ENCODE measurements at regions not wholly inside any gene's neighbourhood (a gene's known extent, or its start where the extent isn't known, plus 50 kb on each side); places are given as distances from the start of the nearest gene placed in this dataset.

GRCh38 chr1:36743286-36744005, 260.7 kb upstream of the CSF3R start:
- no peak for DNase-seq

DNA sequence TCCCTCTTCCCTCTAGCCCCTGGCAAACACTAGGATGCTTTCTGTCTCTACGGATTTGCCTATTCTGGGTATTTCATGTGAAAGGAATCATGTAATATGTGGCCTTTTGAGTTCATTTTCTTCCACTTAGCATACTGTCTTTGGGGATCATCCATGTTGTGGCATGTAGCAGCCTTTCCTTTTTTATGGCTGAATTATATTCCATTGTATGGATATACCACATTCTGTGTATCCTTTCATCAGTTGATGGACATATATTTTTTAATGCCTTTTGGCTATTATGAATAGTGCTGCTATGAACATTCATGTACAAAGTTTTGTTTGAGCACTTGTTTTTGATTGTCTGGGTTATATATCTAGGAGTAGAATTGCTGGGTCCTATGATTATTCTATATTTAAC, 258.4 kb upstream of the CSF3R start:
- no peak for DNase-seq

GRCh38 chr1:36740446-36740845, 257.7 kb upstream of the CSF3R start:
- no peak for DNase-seq

GRCh38 chr1:36739703-36740289, 257.1 kb upstream of the CSF3R start:
- no peak for DNase-seq

DNA sequence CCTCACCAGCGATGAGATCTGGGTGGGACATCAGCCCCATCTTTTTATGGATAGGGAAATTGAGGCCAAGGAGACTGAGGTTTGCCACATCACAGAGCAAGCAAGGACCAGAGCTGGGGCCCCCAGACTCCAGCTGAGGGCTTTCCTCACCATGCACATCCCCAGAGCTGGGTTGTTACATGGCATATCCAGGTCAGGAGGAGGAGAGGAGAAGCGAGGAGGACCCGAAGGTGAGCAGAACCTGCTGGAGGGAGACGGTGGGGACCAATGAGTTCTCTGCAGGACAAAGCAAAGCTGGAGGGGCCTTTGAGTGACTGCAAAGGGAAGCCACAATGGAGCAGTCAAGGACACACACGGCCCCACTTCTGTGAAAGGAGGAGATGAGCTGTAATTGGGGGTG, 255.5 kb upstream of the CSF3R start:
- DNase-seq: no peak

DNA sequence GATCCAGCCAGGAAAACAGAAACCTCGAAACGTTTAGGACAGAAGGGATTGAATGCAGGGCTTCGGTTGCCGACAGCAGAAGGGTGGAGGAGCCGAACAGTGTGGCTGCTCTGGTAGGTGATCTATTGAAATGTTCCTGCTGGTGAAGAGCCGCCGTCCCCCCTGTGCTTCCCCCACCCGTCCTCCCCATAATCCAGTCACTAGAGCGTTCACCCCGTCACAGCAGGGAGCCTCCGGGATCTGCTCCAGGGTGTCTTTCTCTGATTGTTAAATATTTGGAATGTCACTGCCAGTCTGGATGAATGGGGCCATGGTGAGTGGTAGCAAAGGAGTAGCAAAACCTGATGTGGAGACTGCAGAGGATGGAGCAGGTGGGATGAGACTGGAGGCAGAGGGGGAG, 255.1 kb upstream of the CSF3R start:
- DNase-seq: no peak

DNA sequence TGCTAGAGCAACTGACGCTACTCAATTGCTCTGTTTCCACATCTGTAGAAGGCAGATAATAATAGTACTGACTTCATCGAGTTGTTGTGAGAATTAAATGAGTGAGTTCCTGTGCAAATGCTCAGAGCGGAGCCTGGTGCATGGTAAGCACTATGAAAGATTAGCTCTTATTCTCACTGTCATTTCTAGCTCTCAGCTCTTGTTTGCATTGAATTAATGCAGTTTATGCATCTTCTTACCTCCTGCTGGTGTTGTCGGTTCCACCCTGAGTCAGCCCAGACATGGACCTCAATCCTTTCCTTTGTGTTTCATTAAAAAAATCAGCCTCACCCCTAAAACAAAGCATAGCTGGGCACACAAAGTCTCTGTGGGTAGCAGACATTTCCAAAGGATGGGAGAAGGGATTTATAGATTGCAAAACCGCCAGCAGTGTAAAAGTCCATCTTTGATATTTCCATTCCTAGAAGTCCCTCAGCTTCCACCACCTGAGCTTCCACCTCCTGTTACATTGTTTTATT, 254.4 kb upstream of the CSF3R start:
- DNase-seq: no peak

DNA sequence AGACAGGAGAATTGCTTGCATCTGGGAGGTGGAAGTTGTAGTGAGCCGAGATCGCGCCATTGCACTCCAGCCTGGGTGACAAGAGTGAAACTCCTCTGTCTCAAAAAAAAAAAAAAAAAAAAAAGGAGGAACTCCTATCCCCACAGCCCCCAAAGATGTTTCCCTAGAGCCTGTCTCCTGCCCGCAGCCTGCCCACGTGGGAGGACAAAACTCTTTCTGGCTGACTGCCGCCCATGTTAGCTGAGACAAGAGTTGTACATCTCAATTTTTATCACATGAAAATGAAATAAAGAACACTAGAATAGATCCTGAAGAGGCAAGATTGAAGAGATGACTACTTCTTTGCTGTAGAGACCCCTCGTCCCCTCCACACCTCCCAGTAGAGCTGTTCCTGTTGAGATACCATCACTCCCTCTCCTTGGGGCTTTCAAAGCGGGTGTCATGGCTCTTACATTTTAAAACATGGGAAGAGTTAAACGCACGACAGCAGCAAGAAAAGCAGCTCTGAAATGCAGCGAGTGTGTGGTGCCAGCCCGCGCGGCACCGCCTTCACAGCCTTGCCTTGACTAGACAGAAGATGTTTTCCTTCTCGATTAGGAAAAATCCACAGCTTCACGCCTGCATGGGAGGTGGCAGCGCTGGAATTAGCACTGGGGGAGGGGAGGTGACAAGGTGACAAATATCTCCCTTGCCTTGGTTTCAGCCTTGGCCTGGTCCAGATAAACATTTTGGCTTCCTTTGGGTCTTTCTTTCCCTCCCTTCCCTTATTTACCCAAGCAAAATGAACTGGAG, 253.4 kb upstream of the CSF3R start:
- DNase-seq: no peak

DNA sequence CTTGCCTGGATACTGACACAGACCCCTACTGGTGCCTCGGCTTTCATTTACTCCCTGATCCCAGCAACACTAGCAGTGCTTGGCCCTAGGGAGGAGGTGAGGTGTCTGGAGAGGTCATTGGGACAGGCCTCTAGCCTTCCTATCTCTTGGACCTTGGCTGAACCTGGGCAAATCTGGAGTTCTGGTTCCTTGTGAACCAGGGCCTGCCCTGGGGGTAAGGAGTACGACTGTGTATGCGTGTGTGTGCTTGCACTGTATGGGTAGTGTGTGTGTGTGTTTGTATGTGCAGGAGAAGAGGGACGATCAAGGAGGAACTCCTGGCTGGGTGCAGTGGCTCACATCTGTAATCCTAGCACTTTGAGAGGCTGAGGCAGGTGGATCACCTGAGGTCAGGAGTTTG, 252.7 kb upstream of the CSF3R start:
- no peak for DNase-seq

DNA sequence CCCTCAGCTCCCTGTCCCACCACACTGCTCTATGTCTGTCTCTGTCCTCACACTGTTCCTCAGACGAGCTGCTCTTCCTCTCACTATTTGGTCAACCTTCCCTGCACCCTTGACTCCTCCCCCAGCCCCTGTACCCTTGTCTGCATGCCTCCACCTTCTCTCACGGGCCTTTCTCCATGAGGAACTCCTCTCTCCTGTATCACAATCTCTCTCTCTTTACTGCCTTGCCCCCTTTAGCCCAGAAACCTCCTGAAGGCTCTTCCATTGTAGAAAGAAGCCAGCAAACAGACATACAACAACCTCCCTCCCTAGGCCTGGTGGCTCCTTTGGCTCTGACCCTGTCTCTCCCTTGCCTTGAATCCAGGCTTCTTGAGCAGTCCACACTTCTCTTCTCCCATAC, 251.6 kb upstream of the CSF3R start:
- DNase-seq: no peak

DNA sequence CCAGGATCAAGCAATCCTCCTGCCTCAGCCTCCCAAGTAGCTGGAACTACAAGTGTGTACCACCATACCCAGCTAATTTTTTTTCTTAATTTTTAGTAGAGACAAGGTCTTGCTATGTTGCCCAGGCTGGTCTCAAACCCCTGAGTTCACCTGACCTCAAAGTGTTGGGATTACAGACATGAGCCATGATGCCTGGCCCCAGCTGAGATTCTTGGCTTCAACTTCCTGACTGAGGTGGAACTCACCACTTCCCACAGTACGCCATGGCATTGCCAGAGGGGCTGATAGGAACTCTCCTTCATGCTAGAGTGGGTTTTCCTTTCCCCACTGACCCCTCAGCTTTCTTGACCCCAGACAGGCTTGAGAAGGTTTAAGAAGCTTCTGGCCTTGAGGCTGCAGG, 251.0 kb upstream of the CSF3R start:
- no peak for DNase-seq

GRCh38 chr1:36732015-36732356, 249.3 kb upstream of the CSF3R start:
- DNase-seq: no peak

DNA sequence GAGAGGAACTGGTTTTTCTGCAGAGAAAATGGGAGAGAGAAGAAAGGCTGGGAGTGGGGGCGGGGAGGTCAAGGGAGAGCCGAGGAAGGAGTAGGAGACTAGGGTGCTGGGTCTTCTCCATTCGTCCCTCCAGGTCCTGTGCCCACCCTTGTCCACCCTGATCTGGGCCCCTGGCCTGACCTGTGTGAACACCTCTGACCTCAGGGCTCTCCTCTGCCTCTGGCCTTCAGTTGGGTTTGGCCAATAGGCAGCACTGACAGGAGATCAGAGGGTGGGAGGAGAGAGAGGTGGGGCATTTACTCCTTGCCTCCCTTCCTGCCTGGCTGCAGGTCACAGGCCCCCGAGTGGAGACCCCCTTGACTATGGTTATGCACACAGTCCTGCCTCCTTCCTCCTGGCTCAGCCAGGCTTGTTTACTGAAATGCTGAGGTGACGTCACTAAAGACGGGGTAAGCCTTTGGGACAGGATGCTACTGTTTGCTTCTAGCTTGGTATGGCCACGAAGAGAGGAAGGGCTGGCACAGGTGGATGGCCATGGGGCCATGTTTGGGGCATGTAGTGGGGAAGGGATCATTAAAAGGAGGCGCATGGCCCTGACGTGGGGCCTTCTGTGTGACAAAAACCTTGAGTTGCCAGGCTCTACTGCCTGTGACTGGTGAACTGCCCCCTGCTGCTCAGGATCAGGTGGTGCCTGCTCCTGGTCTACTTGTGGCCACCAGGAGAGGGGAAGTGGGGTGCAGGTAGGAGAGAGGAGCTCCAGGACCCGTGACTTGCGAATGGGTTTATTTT, 248.7 kb upstream of the CSF3R start:
- no peak for DNase-seq

DNA sequence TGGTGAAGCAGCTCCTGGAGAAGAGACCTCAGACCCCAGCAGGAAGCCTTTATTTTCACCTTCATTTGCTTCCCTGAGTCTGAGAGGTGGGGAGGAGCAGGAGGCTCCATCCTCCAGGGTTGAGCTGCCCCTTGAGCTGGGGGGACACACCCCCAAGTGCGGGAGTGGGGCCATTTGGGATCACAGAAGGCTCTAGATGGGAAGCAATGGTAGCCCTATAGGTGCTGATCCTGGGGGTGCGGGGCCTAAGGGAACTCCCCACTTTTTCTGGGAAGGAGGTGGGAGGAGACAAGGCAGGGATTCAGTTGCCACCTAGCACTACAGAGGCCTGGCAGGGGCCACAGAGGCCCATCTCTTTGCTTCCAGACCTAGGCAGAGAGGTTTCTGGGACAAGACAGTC, 247.9 kb upstream of the CSF3R start:
- no peak for DNase-seq

DNA sequence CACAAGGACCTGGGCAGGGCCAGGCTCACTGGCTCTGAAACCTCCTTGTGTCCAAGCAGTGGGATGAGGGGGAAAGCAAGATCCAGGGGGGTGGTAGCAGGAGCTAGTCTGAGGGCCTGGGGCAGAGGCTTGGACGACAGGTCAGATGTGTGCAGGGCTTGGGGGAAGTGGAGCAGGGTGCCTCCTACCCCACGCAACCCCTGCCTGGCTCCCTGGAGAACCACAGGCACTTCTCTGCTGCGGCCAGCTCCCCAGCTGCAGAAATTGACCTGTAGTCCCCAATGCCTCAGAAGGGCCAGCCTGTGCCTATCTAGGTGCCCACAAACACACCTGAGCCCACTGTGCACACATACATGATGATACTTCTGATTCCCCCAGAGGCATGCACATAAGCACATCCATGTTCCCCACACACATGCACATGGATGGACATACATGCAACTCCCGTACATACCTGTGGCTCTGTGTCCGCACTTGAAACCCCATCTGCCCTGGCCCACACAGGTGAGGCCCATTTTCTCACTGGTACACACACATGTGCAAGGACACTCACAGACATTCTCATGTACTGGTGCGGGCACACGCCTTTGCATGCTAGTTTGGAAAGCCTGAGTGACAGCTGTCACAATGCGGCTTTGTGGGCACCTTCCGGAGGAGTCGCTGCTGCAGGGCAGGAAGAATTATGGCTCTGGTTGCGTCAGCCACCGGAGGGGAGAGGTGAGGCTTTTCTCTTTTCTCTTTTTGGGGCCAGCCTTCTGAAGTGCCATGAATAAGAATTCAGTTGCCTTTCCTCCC, 247.2 kb upstream of the CSF3R start:
- no peak for DNase-seq

DNA sequence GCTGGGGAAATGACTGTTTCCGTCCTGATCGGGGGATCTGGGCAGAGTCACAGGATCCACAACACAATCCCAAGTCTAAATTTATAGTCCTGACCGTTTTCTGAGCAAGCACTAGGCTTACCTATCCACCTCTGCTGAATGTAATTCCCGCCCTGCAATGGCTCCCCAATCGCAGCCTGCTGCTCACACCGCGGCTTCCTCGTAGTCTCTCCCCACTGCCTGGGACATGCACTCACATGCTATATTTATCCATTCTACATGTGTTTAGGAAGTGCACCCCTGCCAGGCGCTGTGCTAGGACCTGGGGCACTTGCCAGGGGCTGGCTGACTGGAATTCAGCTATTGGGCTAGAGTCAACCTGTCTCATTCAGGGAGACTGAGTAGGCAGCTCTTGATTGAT, 246.6 kb upstream of the CSF3R start:
- no peak for DNase-seq

DNA sequence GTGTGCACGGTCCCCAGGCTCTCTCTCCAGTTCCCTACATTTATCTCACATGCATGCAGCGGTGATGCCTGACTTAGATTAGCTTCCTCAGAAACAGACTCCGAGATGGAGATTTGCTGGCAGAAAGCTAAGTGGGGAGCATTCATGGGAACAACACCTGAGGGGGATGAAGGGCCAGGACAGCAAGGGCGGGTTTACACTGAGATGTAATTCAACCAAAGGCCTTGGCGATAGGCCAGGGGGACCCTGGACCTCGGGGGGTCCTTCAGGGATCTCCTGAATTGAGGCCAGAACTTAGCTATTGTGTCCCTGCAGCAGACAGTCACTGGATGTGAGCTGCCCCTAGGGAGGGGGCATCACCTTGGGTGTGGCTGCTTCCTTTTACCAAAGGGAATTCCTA, 246.1 kb upstream of the CSF3R start:
- no peak for DNase-seq

- no peak for DNase-seq
Observed at GRCh38 chr1:36728051-36728450, 245.3 kb upstream of the CSF3R start.

DNA sequence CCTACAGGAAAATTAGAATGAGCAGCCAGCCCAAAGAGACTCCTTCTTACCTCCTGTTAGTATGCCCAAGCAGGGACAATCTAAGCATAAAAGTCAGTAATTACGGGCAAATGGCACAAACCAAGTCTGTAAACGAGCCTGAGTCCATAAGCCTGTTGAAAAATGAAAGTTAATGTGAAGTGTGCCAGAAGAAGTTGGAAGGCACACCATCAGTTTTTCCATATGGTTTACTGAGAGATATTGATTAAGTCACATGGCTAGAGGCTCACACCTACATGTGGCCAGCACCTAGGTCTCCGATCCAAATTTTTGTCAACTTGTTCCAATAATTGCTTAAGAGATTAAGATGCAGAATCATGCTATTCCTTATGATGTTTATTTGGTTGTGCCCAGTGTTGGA, 242.4 kb upstream of the CSF3R start:
- DNase-seq: no peak

GRCh38 chr1:36723813-36724212, 241.1 kb upstream of the CSF3R start:
- DNase-seq: no peak

- no peak for DNase-seq
Observed at GRCh38 chr1:36722871-36723270, 240.2 kb upstream of the CSF3R start.

GRCh38 chr1:36721261-36721660, 238.5 kb upstream of the CSF3R start:
- DNase-seq: no peak

GRCh38 chr1:36717431-36717830, 234.7 kb upstream of the CSF3R start:
- DNase-seq: no peak
